Mucosa of rectum (tissue), 2 donors: ENCODE measurements at regions not wholly inside any gene's neighbourhood (a gene's known extent, or its start where the extent isn't known, plus 50 kb on each side); places are given as distances from the start of the nearest gene placed in this dataset.

Experiments
- H3K27ac ChIP-seq, 2 donors: one replicate each; pipeline ENCODE4 v1.7.0; 2013; ENCODE audit warnings: inconsistent platforms in 2 of 2, low read depth in 2 of 2, low read length in 2 of 2
- H3K27me3 ChIP-seq, 2 donors: one replicate each; pipeline ENCODE4 v1.7.0; 2013; ENCODE audit warnings: low read length in 2 of 2; ENCODE audit not compliant: control insufficient read depth in 2 of 2, insufficient read depth in 2 of 2
- H3K36me3 ChIP-seq, 2 donors: one replicate each; pipeline ENCODE4 v1.7.0; 2013; ENCODE audit warnings: low read length in 2 of 2; ENCODE audit not compliant: control insufficient read depth in 2 of 2, insufficient read depth in 2 of 2
- H3K4me1 ChIP-seq, 2 donors: one replicate each; pipeline ENCODE4 v1.7.0; 2013; ENCODE audit warnings: low read length in 2 of 2, mild to moderate bottlenecking in 1 of 2; ENCODE audit not compliant: control insufficient read depth in 2 of 2, insufficient read depth in 2 of 2
- H3K4me3 ChIP-seq, 2 donors: one replicate each; pipeline ENCODE4 v1.7.0; 2013; ENCODE audit warnings: low read length in 2 of 2
- H3K9ac ChIP-seq, 2 donors: one replicate each; pipeline ENCODE4 v1.7.0; 2013; ENCODE audit warnings: low read length in 2 of 2, low read depth in 1 of 2, mild to moderate bottlenecking in 1 of 2
- H3K9me3 ChIP-seq, 2 donors: one replicate each; pipeline ENCODE4 v1.7.0; 2013; ENCODE audit warnings: low read length in 2 of 2; ENCODE audit not compliant: control insufficient read depth in 2 of 2
- donor health status: healthy.
- donor health status: Normal muscosa, but diverticular disease.

DNA sequence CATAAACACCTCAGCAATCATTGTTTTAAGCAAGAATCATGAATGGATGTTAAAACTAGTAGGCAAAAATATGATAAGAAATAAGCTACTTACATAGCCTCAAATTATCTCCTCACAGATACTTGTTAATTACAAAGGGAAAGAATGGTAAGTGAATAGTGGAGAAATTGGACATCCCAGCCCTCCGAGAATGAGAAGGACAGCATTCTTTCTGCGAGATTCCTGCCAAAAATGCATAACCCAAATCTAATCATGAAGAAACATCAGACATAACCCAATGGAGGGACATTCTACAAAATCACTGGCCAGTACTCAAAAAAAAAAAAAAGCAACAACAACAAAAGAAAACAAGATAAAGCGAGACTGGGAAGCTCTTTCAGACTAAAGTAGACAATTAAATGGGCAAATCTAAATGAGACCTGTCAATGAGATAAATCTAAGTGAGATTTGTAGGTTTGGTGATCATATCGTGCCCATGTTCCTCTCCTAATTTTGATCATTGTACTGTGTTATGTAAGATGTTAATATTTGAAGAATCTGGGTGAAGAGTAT lies 57.9 kb upstream of the GLI2 start:
- Histone ChIP-seq H3K36me3 (no peaks in the 10 kb centered on the region), H3K4me3 (no peak overlapping the region), H3K27me3 (peaks cover 7 to 14% of the 10 kb centered on the region in 2 donors), H3K9me3 (no peaks in the 10 kb centered on the region), H3K4me1 (no peaks in the 10 kb centered on the region), H3K9ac (no peak overlapping the region), H3K27ac (no peak overlapping the region)

- no peaks in the 10 kb centered on the region for H3K9me3 ChIP-seq
- peaks cover 7 to 14% of the 10 kb centered on the region in 2 donors for H3K27me3 ChIP-seq
- no peak overlapping the region for H3K27ac ChIP-seq
- no peak overlapping the region for H3K4me3 ChIP-seq
- H3K36me3 ChIP-seq: no peaks in the 10 kb centered on the region
- no peak overlapping the region for H3K9ac ChIP-seq
- no peaks in the 10 kb centered on the region for H3K4me1 ChIP-seq
These were observed 57.4 kb upstream of the GLI2 start for GRCh38 chr2:120678251-120678650.

DNA sequence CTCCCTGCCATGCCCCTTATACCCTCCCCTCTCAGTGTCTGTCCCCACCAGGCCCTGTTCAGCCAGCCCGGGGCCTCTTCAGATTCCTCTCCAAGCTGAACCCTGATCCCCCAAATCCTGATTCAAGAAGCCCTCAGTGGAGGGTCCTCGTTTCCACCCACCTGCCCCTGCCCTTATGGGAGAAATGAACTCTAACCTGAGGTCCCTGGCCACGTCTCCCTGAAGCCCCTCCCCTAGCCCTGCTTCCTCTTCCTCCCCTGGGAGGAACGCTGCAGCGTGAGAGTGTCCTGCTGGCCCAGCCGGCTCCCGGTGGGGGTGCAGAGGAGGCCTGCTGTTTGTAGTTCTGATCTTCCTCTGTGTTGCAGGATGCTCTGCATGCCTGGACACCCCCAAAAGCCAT lies 56.7 kb upstream of the GLI2 start:
- Histone ChIP-seq H3K4me1 (no peaks in the 10 kb centered on the region), H3K9ac (no peak overlapping the region), H3K36me3 (no peaks in the 10 kb centered on the region), H3K27me3 (peaks cover 7 to 14% of the 10 kb centered on the region in 2 donors), H3K9me3 (no peaks in the 10 kb centered on the region), H3K4me3 (no peak overlapping the region), H3K27ac (no peak overlapping the region)

- Histone ChIP-seq H3K27me3 (peaks cover 7 to 14% of the 10 kb centered on the region in 2 donors), H3K9ac (no peak overlapping the region), H3K4me1 (no peaks in the 10 kb centered on the region)
These were observed 56.1 kb upstream of the GLI2 start for GRCh38 chr2:120679526-120679925.

DNA sequence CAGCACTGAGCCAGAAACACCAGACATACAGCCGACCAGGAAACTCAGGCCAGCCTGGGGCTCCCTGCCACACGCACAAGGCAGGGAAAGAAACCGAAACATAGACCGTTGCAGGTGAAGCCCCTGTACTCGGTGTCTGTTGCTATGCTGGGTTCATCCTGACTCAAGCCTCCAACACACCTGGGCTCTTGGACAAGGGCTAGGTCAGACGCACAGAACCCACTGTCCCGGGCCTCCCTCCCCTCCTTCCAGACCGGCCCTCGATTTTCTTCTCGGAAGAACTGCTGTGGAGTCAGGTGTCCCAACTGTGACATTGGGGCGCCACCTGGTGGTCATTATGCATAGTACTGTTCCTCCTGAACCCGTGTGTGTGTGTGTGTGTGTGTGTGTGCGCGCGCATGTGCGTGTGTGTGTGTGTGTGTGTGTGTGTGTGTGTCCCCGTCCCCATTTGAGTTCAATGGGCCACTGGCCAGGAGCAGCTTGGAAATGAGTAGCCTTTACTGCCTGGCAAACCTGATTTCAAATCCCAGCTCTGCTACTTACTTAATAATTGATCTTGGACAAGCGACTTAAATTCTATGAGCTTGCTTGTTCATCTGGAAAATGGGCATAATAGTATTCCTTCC lies 55.4 kb upstream of the GLI2 start:
- Histone ChIP-seq H3K9ac (no peak overlapping the region), H3K9me3 (no peaks in the 10 kb centered on the region), H3K4me1 (no peaks in the 10 kb centered on the region), H3K36me3 (no peaks in the 10 kb centered on the region), H3K27ac (no peak overlapping the region), H3K4me3 (no peak overlapping the region), H3K27me3 (peaks cover 7 to 14% of the 10 kb centered on the region in 2 donors)

More at GRCh38 chr2:120679526-120679925, 56.1 kb upstream of the GLI2 start:
- Histone ChIP-seq H3K9me3 (no peaks in the 10 kb centered on the region), H3K4me3 (no peak overlapping the region), H3K36me3 (no peaks in the 10 kb centered on the region), H3K27ac (no peak overlapping the region)

DNA sequence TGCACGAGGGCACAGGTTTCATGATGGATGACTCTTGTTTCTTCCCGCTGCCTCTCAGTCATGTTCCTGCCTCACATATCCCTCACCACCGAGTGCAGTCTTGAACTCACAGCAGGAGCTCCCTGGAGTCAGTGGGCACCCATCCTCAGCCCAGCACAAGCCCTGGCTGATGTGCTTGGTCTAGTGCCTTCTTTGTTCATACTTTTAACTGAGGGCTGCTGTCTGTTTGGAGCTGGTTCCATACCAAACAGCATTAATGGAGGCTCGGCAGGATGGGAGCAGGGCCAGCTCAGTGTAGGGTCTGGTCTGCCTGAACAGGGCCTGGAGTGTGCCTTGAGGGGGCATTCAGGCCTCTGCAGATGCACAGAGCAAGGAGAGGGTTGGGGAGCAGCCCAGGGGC lies 54.5 kb upstream of the GLI2 start:
- Histone ChIP-seq H3K4me3 (no peak overlapping the region), H3K9ac (no peak overlapping the region), H3K9me3 (no peaks in the 10 kb centered on the region), H3K27me3 (peaks cover 3 to 9% of the 10 kb centered on the region in 2 donors), H3K27ac (no peak overlapping the region), H3K4me1 (no peaks in the 10 kb centered on the region), H3K36me3 (no peaks in the 10 kb centered on the region)

DNA sequence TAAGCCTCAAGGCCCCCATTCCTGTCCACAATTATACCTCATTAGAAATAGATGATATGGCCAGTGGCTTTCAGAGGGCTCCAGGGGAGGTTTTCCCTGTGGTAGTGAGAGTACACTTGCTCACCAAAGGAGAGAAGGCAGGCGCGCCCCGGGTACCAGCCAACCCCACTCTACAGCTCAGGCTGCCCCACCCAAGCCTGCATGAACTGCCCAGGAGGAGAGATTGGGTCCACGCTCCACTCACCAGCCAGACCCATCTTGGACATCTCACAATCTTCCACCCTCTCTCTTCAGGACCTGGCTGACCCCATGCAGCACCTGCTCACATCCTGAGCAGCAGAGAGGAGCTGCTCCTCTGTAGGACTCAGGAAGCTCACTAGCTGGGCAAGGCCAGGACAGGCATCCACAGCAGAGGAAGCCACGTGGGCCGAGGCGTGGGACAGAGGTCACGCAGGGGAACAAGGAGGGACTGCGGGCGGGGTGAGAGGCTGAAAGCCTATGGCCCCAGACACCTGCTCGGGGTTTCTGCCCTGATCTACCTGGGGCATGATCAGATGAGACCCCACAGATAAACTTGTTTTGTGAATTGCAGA lies 53.9 kb upstream of the GLI2 start:
- no peaks in the 10 kb centered on the region for H3K36me3 ChIP-seq
- H3K9me3 ChIP-seq: no peaks in the 10 kb centered on the region
- H3K4me3 ChIP-seq: no peak overlapping the region
- H3K9ac ChIP-seq: no peak overlapping the region
- no peak overlapping the region for H3K27ac ChIP-seq
- peaks cover 3 to 9% of the 10 kb centered on the region in 2 donors for H3K27me3 ChIP-seq
- no peaks in the 10 kb centered on the region for H3K4me1 ChIP-seq

GRCh38 chr2:120682654-120683053 lies 53.0 kb upstream of the GLI2 start:
- Histone ChIP-seq H3K4me1 (no peaks in the 10 kb centered on the region), H3K4me3 (no peak overlapping the region), H3K9me3 (no peaks in the 10 kb centered on the region), H3K9ac (no peak overlapping the region), H3K27ac (no peak overlapping the region), H3K27me3 (peaks cover 3 to 9% of the 10 kb centered on the region in 2 donors), H3K36me3 (no peaks in the 10 kb centered on the region)

- Histone ChIP-seq H3K4me1 (no peaks in the 10 kb centered on the region), H3K36me3 (no peaks in the 10 kb centered on the region), H3K27ac (no peak overlapping the region), H3K9me3 (no peaks in the 10 kb centered on the region), H3K27me3 (peaks cover 3 to 9% of the 10 kb centered on the region in 2 donors), H3K4me3 (no peak overlapping the region), H3K9ac (no peak overlapping the region)
These were observed 52.6 kb upstream of the GLI2 start for GRCh38 chr2:120683081-120683480.

GRCh38 chr2:120683701-120684100 lies 52.0 kb upstream of the GLI2 start:
- Histone ChIP-seq H3K9ac (no peak overlapping the region), H3K27ac (no peak overlapping the region), H3K4me1 (no peaks in the 10 kb centered on the region), H3K9me3 (no peaks in the 10 kb centered on the region), H3K4me3 (no peak overlapping the region), H3K27me3 (peaks cover 3 to 9% of the 10 kb centered on the region in 2 donors), H3K36me3 (no peaks in the 10 kb centered on the region)
